ENCODE measurements at regions not wholly inside any gene's neighbourhood (a gene's known extent, or its start where the extent isn't known, plus 50 kb on each side); places are given as distances from the start of the nearest gene placed in this dataset.

GRCh38 chr17:55580596-55581133 lies 69.4 kb upstream of the SMIM36 start:
- DNase-seq: no peak

DNA sequence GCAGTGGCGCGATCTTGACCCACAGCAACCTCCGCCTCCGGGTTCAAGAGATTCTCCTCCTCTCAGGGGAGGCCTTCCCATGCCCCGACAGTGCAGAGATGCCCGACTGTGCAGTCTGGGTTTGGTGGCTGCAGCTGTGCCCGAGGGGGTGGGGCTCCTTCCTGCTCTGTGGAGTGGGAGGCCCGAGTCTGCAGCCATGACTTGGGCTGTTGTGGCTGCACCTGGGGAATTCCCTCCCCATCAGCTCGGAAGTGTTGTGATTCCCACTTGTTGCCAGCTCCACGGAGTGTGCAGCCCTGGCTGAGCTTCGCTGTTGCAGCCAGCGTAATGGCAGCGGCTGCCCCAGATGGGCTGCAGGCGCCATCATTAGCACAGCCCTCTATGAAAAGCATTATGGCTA lies 66.4 kb upstream of the SMIM36 start:
- DNase-seq: peak; percentile 59 to 62

DNA sequence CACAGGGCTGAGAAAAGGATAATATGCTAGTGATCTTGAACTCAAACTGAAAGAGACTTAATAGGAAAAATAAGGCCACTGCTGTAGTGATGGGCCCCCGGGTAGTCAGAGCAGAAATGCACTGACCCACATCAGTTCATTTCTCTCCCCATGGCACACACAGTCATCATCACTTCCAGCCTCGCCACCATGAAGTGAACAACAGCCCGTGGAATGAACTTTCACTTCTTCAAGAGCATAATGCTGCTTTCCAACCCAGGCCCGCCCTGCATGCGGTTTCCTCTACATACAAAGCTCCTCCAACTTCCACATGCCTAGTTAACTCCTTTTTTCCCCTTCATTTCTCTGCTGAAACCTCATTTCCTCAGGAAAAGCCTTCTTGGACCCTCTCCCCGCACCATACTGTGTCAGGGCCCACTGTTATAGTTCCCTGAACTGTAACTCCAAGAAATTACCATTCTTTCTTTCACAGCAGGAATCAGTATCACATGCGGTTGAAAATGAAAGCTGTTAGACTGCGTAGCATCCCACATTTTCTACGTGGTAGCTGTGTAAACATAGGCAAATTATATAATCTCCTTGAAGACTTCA lies 65.8 kb upstream of the SMIM36 start:
- DNase-seq: peak; percentile 47 to 59

DNA sequence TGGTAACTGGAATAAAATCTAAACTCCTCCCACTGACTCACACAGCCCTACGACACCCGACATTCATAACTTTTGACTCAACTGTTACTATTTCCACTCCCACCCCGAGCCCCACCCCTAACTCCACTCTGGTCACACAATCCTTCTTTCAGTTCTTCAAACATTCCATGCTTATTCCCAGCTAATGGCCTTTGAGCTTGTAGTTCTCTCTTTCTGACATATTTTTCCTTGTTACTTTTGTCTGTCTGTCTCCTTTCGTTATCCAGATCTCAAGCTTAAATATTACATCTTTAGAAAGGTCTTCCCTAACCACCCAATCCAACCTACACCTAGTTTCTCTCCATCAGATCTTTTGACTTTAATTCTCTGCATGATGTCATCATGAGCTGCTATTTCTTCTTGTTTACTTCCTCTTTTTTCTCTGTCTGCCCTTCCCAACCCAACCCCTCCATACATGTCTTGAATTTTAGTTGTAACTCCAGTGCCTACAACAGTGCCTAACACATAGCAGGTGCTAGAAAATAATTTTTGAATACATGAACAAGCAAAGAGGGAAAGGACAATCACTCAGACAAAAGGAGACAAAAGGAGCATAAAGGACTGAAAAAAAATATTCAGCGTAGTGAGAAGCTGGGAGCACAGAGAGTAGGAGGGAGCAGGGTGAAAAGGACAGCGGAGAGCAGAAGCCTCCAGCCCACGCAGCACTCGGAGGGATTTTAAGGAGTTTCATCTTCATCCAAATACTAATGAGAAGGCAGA lies 65.2 kb upstream of the SMIM36 start:
- peak in 1 of 2 donors; percentile 4 for DNase-seq

GRCh38 chr17:55575058-55575636 lies 63.9 kb upstream of the SMIM36 start:
- DNase-seq: no peak

DNA sequence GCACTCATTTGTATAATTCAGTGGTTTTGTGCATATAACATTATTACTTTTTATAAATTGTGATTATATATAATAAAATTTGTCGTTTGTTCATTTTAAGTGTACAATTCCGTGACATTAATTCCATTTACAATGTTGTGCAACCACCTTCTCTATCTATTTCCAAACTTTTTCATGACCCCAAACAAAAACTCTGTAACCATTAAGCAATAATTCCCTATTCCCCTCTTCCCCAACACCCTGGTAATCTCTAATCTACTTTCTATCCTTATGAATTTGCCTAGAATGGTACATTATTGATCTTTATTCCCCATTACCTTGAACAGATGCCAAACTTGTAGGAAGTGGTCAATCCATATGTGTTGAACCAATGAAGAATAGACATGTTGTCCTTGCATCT lies 61.3 kb upstream of the SMIM36 start:
- DNase-seq: no peak

DNA sequence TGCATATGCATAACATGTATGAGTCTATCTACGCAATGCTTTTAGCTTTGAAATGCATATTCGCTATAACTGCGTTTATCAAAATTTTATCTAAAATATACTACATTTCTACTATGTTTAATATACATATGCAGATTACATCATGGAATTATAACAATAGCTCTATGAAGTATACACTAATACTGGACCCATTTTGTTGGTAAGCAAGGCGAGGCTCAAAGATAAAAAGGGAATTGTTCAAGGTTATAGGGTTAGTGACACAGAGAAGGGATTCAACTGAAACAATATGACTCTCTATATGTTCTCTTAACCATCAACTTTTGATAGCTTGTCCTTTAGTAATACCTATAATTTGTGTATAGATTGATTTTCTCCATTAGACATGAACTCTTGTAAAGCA lies 60.9 kb upstream of the SMIM36 start:
- DNase-seq: no peak

DNA sequence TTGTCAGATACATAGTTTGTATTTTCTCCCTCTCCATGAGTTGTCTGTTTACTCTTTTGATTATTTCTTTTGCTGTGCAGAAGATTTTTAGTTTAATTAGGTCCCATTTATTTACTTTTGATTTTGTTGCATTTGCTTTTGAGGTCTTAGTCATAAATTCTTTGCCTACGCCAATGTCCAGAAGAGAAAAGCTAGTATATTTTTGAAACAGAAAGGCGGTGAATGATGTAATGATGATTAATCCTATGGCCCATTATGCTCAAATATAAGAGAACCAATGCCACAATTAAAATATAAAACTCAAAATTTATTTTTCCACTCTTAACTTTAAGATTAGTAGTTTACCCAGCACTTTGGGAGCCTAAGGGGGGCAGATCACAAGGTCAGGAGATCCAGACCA lies 59.8 kb upstream of the SMIM36 start:
- DNase-seq: no peak

- DNase-seq: no peak
These were observed 59.1 kb upstream of the SMIM36 start for GRCh38 chr17:55570391-55570790.

DNA sequence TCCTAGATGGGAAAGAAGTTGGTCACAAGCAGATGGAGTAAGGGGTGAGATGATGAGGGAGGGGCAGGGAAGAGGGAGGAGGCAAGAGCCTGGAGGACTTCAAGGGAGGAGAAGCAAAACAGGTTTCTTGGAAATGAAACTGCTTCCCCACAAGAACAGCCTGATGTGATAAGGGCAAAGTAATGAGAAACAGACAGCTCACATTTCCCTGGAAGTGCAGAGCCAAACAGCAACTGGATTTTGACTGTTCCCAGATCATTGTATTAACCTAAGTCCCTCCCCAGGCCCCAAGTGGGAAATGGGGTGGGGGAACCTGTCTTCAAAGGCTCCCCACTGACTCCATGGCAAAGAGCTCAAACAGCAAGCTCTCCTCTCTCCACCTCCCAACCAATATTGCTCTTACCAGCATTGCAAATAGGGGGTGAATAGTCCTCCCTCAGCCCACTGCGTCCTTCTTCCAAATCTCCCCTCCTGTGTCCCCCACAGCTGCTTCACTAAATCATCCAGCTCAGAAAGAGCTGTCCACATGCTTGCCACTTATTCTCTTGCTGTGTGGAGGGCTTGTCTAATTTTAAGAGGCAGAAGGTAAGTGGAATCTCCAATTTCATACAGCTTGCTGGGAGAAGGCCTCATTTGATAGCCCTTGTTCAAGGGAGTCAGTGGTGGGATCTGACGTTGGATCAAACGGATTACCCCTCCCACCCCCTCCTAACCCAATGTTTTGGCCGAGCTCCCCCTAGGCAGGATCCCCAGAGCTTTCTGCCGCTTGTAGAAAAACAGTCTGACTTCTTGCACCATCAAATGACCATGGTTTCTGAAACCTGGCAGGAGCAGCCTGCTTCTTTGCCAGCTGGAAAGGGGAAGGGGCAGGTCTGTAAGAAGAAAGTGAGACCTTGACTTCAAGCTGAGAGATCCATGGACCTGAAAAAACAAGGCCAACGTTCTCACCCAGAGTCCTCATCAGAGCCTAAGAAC lies 56.3 kb upstream of the SMIM36 start:
- no peak for DNase-seq

GRCh38 chr17:55564081-55564480 lies 52.8 kb upstream of the SMIM36 start:
- DNase-seq: no peak

GRCh38 chr17:55563363-55563762 lies 52.1 kb upstream of the SMIM36 start:
- no peak for DNase-seq

DNA sequence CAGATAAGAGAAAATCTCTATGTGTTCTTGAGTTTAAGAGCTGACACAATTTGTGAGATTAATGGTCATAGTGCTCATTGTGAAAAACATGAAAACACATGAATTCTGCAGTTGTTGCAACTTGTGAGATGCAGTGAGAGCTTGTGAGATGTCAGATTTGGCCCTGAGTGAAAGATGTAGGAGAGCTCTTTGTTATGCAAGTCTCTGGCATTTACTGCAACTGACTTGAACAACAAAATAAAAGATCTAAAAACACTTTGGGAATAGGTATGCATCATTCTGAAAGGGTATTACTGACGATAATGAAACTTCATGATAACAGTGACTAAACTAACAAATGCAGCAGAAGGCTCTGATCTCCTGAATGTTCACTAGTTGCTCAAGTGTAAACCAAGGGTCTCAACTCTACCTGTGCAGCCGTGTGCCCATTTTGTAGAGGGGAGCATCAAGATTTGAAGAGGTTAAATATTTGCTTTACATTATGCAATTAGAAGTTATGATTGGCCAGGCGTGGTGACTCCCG lies 50.8 kb upstream of the SMIM36 start:
- DNase-seq: no peak

DNA sequence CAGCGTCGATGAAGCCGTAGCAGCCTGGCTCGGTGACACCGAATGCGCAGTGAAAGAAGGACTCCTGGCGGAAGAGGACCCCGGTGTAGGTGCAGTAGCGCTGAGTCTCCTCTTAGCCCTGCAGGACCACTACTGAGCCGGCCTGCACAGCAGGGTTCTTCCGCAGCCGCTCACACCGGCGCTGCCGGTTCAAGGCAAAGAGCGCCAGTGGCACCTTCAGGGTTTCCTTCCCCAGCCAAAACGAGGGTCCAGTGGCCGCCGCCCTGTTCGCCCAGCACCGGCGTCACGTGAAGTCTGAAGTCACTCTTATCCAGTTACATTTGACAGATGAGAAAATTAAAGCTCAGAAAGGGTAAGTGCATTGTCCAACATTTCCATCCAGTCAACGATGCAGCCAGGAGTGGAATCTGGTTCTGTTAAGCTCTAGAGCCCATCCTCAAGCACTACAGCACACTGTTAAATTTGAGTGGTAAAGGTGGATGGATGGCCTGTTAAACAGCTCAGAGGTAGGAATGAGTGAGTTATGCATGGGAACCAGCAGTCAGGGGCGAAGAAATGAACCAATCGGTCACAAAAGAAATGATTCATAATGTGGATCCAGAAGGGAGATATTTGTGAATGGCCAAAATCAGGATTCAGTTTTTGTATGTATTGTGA lies 50.2 kb upstream of the SMIM36 start:
- no peak for DNase-seq
